ENCODE measurements at regions not wholly inside any gene's neighbourhood (a gene's known extent, or its start where the extent isn't known, plus 50 kb on each side); places are given as distances from the start of the nearest gene placed in this dataset.

DNA sequence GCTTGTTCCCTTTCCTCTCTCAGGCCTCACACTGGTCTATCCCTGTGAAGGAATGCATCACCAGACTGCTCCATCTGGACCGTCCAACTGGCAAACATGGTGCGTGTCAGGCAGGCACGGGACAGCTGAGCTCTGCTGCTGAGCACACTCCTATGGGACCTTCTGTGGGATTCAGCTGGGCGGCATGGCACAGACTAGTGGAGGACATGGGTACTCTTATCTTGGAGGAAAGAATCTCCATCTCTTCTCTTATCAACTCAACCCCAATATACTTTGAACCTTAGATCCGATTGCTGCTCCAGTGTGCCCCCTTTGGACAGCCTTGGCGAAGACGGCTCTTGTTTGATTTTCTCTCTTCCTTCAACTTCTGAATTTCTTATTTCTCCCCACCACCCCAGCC, 593.6 kb downstream of the ETS1 start:
- H3K9ac ChIP-seq (ENCODE audit: low read length): no peak overlapping the region
- H3K4me2 ChIP-seq (ENCODE audit: low read length): no peak overlapping the region
- H4K20me1 ChIP-seq (ENCODE audit: insufficient read depth): no peaks in the 10 kb centered on the region
- H3K9me3 ChIP-seq (ENCODE audit: low read length): no peaks in the 10 kb centered on the region
- H2AFZ ChIP-seq (ENCODE audit: low read depth, low read length): no peak overlapping the region
- H3F3A ChIP-seq (ENCODE audit: insufficient read depth, low read length, poor library complexity, severe bottlenecking): no peaks in the 10 kb centered on the region
- no peaks in the 10 kb centered on the region for H3K36me3 ChIP-seq (ENCODE audit: insufficient read depth, low read length)
- H3K4me3 ChIP-seq (ENCODE audit: low read length): no peak overlapping the region
- no peaks in the 10 kb centered on the region for H3K79me2 ChIP-seq (replicated peaks; ENCODE audit: insufficient read depth, low read length)
- H3K9me2 ChIP-seq (ENCODE audit: insufficient read depth, low read length): no peaks in the 10 kb centered on the region
- TF ChIP-seq, protein P1, sequence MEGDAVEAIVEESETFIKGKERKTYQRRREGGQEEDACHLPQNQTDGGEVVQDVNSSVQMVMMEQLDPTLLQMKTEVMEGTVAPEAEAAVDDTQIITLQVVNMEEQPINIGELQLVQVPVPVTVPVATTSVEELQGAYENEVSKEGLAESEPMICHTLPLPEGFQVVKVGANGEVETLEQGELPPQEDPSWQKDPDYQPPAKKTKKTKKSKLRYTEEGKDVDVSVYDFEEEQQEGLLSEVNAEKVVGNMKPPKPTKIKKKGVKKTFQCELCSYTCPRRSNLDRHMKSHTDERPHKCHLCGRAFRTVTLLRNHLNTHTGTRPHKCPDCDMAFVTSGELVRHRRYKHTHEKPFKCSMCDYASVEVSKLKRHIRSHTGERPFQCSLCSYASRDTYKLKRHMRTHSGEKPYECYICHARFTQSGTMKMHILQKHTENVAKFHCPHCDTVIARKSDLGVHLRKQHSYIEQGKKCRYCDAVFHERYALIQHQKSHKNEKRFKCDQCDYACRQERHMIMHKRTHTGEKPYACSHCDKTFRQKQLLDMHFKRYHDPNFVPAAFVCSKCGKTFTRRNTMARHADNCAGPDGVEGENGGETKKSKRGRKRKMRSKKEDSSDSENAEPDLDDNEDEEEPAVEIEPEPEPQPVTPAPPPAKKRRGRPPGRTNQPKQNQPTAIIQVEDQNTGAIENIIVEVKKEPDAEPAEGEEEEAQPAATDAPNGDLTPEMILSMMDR (IDR thresholded peaks at IDR 0.05; ENCODE audit: poor library complexity, severe bottlenecking): no peak
- TF ChIP-seq, protein P2, sequence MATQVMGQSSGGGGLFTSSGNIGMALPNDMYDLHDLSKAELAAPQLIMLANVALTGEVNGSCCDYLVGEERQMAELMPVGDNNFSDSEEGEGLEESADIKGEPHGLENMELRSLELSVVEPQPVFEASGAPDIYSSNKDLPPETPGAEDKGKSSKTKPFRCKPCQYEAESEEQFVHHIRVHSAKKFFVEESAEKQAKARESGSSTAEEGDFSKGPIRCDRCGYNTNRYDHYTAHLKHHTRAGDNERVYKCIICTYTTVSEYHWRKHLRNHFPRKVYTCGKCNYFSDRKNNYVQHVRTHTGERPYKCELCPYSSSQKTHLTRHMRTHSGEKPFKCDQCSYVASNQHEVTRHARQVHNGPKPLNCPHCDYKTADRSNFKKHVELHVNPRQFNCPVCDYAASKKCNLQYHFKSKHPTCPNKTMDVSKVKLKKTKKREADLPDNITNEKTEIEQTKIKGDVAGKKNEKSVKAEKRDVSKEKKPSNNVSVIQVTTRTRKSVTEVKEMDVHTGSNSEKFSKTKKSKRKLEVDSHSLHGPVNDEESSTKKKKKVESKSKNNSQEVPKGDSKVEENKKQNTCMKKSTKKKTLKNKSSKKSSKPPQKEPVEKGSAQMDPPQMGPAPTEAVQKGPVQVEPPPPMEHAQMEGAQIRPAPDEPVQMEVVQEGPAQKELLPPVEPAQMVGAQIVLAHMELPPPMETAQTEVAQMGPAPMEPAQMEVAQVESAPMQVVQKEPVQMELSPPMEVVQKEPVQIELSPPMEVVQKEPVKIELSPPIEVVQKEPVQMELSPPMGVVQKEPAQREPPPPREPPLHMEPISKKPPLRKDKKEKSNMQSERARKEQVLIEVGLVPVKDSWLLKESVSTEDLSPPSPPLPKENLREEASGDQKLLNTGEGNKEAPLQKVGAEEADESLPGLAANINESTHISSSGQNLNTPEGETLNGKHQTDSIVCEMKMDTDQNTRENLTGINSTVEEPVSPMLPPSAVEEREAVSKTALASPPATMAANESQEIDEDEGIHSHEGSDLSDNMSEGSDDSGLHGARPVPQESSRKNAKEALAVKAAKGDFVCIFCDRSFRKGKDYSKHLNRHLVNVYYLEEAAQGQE (IDR thresholded peaks at IDR 0.05; ENCODE audit: borderline replicate concordance): no peak
- TF ChIP-seq MXI1 (conservative IDR thresholded peaks at IDR 0.05; ENCODE audit: poor library complexity, severe bottlenecking): no peak
- no peak for TF ChIP-seq EP300 (conservative IDR thresholded peaks at IDR 0.05; ENCODE audit: poor library complexity, severe bottlenecking)
- no peak for TF ChIP-seq SMC3 (conservative IDR thresholded peaks at IDR 0.05; ENCODE audit: poor library complexity)
- no peak for TF ChIP-seq POLR2AphosphoS5 (IDR thresholded peaks at IDR 0.05)
- H3K27me3 ChIP-seq (ENCODE audit: insufficient read depth, low read depth, low read length): no peaks in the 10 kb centered on the region
- H3K27ac ChIP-seq (ENCODE audit: low read length): no peak overlapping the region

DNA sequence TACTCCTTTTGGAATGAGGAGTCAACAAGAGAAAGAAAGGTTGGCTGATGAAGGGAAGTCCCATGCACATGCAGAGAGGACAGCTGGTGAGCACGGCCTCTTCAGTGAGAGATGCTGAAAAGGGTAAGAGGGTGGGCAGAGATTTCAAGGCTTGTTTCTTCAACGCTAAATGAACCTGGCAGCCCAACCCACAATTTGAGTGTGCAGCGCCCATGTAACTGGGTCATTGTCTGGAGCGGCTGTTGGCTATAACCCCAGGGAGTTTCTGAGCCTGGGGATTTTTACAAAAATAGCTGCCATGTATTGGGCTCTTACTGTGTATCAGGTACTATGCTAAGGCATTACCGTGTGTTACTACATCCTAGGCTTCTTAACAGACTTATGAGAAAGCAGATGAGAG, 594.1 kb downstream of the ETS1 start:
- Histone ChIP-seq H4K20me1 (ENCODE audit: insufficient read depth) (no peaks in the 10 kb centered on the region), H3K27ac (ENCODE audit: low read length) (no peak overlapping the region), H3K27me3 (ENCODE audit: insufficient read depth, low read depth, low read length) (no peaks in the 10 kb centered on the region), H3K9me2 (ENCODE audit: insufficient read depth, low read length) (no peaks in the 10 kb centered on the region), H3K4me2 (ENCODE audit: low read length) (no peak overlapping the region), H3K79me2 (replicated peaks; ENCODE audit: insufficient read depth, low read length) (no peaks in the 10 kb centered on the region), H3K9ac (ENCODE audit: low read length) (no peak overlapping the region), H3K9me3 (ENCODE audit: low read length) (no peaks in the 10 kb centered on the region), H3F3A (ENCODE audit: insufficient read depth, low read length, poor library complexity, severe bottlenecking) (no peaks in the 10 kb centered on the region), H2AFZ (ENCODE audit: low read depth, low read length) (no peak overlapping the region), H3K36me3 (ENCODE audit: insufficient read depth, low read length) (no peaks in the 10 kb centered on the region), H3K4me3 (ENCODE audit: low read length) (no peak overlapping the region)
- TF ChIP-seq MXI1 (conservative IDR thresholded peaks at IDR 0.05; ENCODE audit: poor library complexity, severe bottlenecking): no peak
- TF ChIP-seq EP300 (conservative IDR thresholded peaks at IDR 0.05; ENCODE audit: poor library complexity, severe bottlenecking): no peak
- TF ChIP-seq RAD21 (conservative IDR thresholded peaks at IDR 0.05): no peak
- TF ChIP-seq, protein P1 (IDR thresholded peaks at IDR 0.05; ENCODE audit: poor library complexity, severe bottlenecking): no peak
- no peak for TF ChIP-seq SMC3 (conservative IDR thresholded peaks at IDR 0.05; ENCODE audit: poor library complexity)
- TF ChIP-seq EZH2 (IDR thresholded peaks at IDR 0.05; ENCODE audit: borderline replicate concordance, insufficient read depth, low read length, poor library complexity, severe bottlenecking): no peak
- TF ChIP-seq, protein P2 (IDR thresholded peaks at IDR 0.05; ENCODE audit: borderline replicate concordance): no peak
- no peak for TF ChIP-seq TAF1 (IDR thresholded peaks at IDR 0.05; ENCODE audit: low read depth)
- no peak for TF ChIP-seq POLR2AphosphoS5 (IDR thresholded peaks at IDR 0.05)
